ENCODE measurements at regions not wholly inside any gene's neighbourhood (a gene's known extent, or its start where the extent isn't known, plus 50 kb on each side); places are given as distances from the start of the nearest gene placed in this dataset.
"Not testable (repeated sequence)": the region's sequence is repeated elsewhere in the genome, so short reads cannot be mapped to it uniquely, and the experiment has no call there.

DNA sequence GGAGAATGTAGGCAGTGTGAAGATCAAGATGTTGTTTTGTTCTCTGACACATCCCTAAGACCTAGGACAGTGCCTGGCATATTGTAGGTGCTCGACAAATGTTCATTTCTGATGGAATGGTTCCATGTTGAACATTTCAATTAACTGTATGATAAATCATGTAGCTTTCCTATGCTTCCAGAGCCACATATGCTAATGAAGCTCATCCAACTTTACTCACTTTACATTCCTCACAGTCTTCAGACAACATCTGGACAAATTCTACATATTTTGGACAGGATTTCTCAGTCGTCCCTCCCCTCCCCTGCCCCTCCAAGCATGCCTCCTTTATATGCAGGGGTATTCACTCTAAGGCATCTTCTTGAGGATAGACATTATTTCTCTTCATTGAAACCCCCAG lies 177.9 kb downstream of the BLID start:
- DNase-seq (ENCODE audit: low spot score): no peak

DNA sequence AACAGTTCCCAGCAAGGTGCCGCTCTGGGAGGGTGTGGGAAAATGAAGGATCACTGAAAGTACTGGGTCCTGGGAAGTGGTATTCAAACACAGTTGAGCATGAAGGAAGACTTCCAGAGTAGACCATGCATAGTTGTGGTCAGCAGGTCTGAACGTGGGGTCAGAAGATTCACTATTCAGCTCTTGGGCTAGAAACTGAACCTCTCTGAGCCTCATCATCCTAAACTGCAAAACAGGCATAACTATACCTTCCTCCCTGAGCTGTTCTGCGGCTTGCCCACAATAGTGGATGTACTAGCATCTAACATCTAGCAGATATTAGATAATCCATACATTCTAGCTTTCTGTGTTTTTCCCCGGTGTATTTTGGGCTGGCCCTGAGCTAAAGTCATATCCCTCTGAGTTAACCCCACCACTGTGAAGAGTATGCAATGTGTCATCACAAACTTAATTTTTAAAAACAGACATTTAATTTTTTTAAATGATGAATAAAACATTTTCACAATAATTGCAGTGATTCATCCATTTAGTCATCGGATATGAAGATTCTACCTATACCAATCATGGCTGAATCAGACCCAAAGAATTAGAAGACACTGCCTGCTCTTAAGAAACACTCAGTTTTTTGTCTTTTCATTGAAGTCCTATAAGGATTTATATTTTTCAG lies 179.1 kb downstream of the BLID start:
- DNase-seq (ENCODE audit: low spot score): no peak

DNA sequence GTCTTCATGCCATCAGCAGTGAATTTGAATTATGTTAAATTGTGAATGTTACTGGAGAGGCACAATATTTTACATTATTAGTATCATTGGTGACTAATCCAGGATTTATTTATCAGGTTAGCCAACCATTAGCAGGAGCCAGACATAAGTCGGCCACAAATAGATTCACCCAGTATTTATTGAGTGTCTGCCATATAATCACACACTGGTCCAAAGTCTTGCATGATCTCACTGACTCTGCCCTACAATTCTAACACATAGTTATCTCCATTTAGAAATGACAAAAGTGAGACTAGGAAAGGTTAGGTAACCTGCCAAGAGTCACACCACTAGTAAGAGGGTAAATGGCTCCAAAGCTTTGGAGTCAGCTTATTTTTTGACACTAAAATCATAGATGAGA lies 179.6 kb downstream of the BLID start:
- DNase-seq (ENCODE audit: low spot score): no peak

DNA sequence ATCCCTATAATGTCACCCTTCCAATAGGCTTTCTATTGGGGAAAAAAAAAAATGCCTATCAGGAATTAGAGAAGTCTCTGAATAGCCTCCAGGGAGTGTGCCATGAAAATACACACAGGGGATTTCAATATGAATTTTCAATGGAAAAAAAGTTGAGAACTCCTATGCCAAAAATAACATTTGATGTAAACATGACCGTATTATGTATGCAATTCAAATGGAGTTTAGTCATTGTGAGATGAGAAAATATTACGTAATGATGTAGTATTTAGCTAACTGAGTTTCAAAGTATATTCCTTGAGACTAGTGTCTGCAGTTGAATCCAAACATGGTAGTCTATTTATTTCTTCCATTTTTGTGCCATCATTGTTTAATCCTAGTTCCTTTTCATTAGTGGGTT lies 182.3 kb downstream of the BLID start:
- no peak for DNase-seq (ENCODE audit: low spot score)

DNA sequence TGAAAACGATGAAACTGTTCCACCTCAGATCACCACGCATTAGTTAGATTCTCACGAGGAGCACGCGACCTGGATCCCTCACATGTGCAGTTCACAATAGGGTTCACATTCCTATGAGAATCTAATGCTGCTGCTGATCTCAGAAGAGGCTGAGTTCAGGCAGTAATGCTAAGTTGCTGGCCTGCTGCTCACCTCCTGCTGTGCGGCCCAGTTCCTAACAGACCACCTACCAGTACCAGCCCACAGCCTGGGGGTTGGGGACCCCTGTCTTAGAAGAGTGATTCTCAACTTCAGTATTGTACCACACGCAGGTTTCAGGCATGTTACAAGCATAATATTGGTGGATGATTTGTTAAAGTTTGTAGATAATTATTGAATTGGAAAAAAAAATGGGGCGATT lies 182.7 kb downstream of the BLID start:
- DNase-seq (ENCODE audit: low spot score): no peak

DNA sequence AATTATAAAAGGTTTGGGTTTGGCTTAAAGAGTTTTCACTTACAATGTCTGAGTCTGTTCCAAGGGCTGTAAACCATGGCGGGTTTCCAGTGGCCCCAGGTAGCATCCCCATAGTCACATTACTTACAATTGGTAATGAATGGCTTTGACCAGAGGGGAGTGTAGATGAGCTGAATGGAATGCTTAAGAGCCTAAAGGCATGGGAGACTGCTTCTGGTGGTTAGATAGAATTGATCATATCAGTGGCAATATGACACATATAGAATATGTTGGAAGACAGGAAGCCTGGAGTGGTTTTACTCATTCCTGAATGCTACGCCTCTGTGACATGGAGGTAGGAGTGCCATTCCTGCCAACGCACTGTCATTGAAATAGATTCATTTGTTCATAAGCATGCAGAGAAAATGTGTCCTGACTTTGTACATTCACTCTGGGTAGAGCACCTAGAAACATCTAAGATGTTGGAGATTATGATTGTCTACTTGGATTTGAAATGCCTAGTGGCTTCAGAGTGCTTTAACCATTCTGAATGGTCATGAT lies 183.3 kb downstream of the BLID start:
- no peak for DNase-seq (ENCODE audit: low spot score)

DNA sequence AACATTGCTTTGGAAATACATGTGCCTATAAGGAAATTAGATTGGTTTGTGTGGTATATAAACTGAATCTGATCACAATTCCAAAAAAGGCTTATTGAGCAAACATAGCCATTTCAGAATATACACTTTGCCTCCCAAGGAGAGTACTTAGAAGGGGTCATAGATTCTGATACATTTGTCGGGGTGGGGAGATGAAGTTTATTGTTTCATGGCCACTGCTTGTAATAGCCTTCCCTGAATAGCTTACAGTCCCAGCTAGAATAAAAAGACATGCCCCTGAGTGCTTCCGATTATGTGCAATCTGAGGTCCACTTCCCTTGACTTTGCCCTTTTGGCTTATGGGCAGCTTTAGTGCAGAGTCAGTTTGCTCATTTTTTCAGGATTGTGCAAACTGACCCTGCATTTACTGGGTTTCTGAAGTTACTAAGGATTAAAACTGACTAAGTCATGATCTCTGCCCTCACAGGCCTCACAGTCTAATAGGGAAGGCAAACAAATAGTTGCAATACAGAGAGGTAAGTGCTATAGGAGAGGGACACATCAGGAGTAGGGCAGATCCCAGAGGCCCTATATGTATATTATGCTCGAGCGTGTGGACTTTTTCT lies 184.2 kb downstream of the BLID start:
- no peak for DNase-seq (ENCODE audit: low spot score)

DNA sequence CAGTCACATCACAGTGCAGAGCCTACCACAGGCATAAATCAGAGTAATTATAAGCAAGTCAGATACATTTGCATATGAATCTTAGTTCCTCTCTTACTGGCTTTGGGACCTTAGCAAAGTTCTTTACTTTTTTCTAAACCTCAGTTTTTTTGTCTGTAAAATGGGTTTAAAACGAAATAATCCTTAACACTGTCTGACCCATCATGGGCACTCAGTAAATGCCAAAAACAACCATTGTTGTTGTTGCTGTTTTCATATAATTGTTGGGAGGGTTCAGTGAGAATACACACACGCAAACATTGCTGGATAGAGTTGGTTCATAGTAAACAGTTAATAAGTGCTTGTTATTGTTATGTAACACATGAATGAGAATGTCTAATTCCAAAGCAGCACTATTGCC lies 184.9 kb downstream of the BLID start:
- no peak for DNase-seq (ENCODE audit: low spot score)

DNA sequence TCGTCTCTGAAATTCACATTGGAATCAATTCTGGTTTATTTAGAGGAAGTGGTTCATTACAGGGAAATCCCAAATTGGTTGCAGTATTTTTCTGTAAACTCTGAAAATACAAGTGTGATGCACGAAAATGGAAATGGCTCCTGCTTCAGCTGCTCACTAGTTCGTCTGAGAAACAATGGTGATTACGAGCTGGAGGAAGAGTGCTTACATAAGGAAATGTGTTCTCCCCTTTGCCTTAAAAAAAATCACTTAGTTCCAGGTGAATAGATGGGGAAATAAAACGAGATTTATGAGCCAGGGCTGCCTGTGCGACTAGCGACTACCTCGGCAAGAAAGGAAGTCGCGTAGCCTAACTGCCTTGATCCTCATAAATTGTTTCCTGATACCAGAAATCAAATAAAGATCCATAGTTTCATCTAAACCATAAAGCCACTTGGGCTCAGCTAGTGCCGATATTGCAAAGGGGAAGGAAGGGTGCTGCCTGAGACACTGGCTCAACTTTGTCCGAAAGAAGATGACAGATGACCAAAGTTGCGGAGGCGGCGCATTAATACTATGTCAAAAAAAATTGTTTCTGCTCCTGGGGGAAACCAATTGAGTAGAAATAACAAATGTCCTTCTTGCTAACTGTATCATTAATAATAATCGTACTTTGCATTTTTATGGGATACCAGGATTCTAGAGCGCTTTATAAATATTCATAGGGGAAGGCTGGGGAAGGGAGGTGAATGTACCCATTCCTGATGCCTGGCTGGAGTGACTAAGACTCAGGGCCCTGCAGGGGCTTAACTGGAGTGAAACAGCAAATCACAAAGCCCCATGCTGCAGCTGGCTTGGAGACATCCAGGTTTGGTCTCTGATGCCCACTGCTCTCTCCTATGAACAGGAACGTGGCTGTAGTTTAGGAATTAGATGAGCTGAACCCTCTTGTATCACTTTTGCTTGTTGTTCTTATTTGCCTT lies 185.7 kb downstream of the BLID start:
- no peak for DNase-seq (ENCODE audit: low spot score)

DNA sequence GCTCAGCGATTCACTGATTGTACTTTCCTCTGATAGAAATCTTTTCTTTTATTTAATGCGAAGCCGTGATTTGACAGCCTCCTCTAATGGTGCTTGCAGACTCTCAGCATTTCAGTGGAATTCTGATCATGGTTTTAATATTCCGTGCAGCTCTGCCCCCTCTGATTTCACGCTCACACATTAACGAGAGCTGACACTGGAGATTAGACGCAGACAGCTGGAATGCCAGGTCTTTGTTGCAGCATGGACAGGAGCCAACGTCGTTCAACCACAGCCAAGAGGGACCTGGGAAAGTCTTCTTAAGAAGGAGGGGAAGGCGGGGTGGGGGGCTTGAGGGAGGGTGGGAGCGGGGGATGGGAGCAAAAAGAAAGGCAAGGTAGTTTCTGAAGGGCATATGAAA lies 186.4 kb downstream of the BLID start:
- DNase-seq (ENCODE audit: low spot score): no peak

DNA sequence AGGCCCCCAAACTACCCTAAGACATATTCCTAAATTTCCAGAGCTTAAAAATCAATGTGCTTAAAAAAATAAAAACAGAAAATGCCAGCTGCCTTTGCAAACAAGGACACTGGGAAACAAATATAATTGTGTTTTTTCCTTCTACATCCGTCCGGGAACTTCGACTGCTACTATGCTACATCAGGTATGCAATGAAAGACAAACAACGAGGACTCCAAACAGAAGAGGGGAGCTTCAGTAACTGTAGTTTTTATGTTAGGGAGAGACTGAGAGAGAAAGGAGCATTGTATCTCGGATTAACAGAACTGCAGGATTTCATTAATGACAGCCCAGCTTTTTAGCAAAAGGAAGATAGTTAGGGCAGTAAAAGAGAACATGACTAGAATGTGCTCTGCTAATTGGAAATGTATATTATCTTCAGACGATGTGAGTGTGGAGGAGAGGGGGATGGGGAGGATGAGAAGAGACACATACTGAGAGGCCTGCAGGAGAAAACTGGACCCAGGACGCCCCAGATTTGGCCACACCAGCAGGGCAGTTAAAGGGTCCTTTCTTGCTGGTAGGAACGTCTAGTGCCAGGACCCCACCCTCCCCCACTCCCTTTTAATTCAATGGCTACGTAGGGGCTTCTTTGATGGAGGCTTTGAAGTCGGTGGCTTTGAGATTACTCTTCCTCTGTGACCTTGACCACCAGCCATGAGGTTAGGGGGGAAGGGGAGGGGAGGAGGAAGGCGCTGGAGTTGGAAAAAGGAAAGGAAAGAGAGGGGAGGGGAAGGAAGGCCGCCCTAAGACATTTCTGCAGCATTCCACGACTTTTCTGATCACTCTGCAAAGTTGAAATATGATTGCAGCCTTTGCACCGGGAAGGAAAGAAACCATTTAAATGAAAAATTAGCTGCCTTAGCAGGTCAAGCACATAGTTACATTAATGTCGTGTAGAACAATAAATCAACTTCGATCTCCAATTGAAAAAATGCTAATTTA lies 187.1 kb downstream of the BLID start:
- DNase-seq (ENCODE audit: low spot score): no peak

DNA sequence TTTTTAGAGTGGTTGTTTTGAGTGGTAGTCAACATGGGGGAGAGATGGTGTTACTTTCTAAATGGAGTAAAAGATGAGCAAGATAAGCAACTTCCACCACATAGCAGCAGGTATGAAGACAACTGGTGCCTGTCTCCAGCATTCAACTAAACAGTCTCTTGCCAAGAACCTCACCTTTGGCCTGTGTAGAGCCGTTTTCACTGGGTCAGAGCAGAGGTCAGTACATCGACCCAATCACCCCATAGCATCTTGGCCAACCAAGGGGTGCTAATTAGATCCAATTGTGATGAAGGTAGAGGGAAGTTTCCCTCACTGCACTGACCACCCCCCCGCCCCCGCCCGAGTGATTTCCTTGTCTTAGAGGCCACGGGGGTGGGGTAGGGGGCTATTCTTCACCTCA lies 188.2 kb downstream of the BLID start:
- no peak for DNase-seq (ENCODE audit: low spot score)

DNA sequence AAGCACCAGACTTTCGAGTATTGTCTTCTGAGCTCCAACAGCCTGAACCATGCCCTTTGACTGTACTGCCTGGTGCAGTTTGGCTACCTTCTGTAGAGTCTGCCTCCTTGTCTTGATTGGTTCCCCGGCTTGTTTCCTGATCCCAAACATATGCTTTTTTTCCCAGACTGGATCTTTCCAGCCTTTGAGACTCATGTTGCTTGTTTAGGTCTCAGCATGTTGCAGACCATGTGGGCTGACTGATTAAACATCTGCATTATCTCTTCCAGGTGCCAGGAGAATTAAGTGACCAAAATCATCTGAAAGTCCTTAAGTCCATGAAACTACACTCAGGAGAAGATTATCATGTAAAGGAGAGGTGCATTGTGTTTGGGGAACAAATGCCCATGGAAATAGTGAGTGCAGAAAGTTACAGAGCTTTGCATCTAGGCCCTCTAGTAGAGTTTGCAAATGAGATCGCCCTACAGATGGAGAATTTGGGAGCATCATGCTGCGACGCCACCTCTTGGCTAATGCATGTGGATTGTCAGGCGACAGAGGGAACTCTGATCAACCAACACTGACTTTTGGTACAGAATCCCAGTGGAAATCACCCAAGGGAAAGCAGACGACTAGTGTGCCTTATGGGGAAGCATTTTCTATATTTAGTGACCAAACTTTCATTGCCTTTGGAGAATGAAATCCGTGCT lies 188.8 kb downstream of the BLID start:
- no peak for DNase-seq (ENCODE audit: low spot score)

DNA sequence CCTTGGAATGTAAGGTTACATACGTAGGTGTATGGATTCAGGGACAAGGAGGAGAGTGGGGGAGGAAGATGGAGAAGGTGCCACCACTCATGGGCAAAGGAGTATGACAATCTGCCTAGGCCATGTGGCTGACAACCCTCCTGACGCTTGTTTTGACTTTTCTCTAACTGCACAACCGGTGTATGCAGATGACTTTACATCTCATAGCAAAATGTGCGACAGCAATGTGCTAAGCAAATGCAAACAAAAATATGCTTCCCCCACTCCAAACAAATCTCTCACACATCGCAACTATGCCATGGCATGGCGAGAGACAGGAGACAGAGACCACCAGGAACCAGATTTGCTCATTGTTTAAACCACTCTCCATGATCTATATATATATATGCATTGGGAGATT lies 191.8 kb downstream of the BLID start:
- no peak for DNase-seq (ENCODE audit: low spot score)

DNA sequence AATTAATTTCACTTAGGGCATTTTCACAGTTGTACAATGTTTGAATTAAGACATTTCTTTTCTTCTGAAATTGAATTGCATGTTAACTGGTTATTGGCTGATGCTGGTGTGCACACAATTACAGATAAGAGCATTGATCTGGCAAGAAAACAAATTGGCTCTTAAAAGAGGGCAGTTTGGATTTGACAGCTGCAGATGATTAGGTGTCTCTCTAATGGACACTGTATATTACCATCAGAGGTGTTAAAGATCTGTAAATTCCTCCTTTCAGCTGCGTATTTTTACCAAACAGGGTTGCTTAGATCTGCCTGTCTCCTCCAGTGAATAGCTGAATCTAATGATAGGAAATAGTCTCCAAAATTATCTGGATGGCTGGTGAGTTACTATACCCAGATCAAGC lies 198.5 kb downstream of the BLID start:
- no peak for DNase-seq (ENCODE audit: low spot score)

DNA sequence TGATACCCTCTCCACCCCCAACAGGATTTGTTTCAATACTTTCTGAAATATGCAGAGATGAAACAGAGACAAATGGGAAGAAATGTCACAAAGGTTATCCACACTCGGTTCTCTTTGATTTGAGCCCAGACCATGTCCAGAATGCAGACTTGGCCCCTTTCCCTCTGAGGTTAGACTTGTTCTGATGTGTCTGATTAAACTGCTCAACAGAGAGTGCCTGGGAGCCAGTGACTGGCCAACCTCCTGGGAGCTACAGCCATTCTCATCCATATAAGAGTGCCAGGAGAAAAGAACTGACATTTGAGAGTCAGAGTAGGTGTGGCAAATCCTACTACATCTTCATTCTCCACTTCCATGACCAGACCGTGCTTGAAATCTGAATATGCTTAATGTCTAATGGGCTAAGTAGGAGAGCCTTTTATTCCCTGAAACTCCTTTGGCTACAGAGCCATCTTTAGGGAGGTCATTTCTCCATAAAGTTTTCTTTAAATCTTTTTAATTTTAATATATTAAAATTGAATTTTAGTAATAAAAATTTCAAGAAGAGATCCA lies 201.4 kb downstream of the BLID start:
- DNase-seq (ENCODE audit: low spot score): no peak

DNA sequence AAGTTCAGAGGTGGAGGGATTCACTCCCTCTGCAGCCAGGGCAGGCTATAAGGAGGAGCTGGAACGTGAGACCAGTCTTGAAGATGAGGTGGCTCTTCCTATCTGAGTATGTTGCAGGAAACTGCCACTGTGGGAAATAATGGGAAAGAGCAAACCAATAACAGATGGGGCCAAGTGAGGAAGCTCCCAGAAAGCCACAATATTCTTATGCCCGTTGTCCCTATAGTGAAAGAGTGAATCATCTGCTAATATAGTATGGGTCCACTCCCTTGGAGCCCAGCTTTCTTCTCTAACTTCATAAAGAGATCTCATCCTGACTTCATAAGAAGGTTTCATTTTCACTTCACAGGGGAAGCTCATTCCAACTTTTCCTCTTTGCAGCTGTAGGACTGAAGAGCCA lies 206.4 kb downstream of the BLID start:
- no peak for DNase-seq (ENCODE audit: low spot score)

DNA sequence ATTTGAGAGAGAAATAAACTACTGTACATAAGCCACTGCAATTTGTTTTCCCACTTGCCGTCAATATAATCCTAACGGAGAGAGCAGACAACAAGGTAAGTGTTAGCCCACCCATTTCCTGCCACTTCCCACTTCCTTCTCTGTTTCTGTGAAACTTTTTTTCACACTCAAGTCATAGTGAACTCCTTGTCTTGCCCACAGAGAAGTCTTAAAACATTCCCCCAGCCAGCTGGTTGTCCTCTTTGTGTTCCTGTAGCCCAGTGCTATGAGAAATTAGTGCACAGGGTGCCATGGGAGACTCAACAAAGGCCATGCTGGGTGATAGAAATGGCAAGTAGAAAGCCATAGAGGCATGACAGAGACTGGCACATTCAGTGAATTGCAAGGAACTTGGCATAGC lies 208.6 kb downstream of the BLID start:
- no peak for DNase-seq (ENCODE audit: low spot score)

DNA sequence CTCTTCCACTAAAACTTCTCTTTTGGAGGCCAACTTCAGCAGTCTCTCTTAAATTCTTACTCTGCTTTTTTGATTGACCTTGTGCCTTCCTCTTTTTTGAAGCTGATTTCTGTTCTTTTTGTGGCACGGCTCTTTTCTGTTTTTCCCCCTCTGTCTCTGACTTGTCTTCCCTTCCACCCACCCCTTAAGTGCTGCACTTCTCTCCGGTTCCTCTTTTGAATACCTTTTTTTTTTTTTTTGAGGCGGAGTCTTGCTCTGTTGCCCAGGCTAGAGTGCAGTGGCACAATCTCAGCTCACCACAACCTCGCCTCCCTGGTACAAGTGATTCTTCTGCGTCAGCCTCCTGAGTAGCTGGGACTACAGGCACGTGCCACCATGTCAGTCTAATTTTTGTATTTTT lies 211.9 kb downstream of the BLID start:
- no peak for DNase-seq (ENCODE audit: low spot score)

DNA sequence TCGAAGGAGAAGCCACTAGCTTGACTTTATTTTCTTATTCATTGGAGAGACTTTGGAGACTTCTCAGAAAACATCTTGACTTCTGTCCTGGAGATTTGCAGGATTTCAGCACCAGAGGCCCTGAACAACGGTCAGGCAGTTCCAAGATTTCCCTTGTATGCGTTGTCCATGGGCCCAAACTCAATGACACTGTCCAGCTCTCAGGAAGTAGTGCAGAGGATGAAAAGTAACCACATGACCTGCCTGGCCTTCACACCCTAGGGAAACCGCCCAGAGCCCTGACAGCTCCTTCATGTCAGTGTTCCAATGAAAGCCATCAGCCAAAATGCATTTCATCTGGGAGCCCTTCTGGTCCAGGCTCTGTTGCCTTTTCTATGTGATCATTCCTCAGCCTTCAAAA lies 214.1 kb downstream of the BLID start:
- no peak for DNase-seq (ENCODE audit: low spot score)

DNA sequence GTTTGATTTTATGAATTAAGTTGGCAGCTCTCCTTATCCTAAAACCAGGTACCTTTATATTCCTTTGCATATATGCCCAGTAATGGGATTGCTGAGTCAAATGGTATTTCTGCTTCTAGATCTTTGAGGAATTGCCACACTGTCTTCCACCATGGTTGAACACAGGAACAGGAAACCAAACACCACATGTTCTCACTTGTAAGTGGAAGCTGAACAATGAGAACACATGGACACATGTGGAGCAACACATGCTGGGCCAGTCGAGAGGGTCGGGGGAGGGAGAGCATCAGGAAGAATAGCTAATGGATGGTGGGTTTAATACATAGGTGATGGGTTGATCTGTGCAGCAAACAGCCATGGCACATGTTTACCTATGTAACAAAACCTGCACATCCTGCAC lies 214.6 kb downstream of the BLID start:
- not testable (repeated sequence) for DNase-seq (ENCODE audit: low spot score)
